GM21381 (cell line): ENCODE measurements at regions not wholly inside any gene's neighbourhood (a gene's known extent, or its start where the extent isn't known, plus 50 kb on each side); places are given as distances from the start of the nearest gene placed in this dataset.

Source experiments
- ATAC-seq: cut with Tn5 transposase; IDR thresholded peaks from one replicate; pipeline ENCODE4 v1.9.1; 2021; ENCODE audit warnings: mild to moderate bottlenecking, moderate library complexity; ENCODE audit not compliant: unreplicated experiment

GRCh38 chr1:14476170-14476955 lies 122.1 kb upstream of the KAZN start:
- no peak for ATAC-seq

- ATAC-seq = no peak
These were observed 120.4 kb upstream of the KAZN start for GRCh38 chr1:14478120-14478519.

- no peak for ATAC-seq
These were observed 118.6 kb upstream of the KAZN start for GRCh38 chr1:14479865-14480264.

- ATAC-seq = no peak
These were observed 115.6 kb upstream of the KAZN start for GRCh38 chr1:14482784-14483450.

- no peak for ATAC-seq
These were observed 113.2 kb upstream of the KAZN start for GRCh38 chr1:14485285-14485684.

GRCh38 chr1:14486401-14487201 lies 111.9 kb upstream of the KAZN start:
- no peak for ATAC-seq

- ATAC-seq = no peak
These were observed 110.8 kb upstream of the KAZN start for GRCh38 chr1:14487671-14488070.

- ATAC-seq = no peak
These were observed 103.6 kb upstream of the KAZN start for GRCh38 chr1:14494911-14495310.

- no peak for ATAC-seq
These were observed 103.1 kb upstream of the KAZN start for GRCh38 chr1:14495381-14495780.

- no peak for ATAC-seq
These were observed 102.5 kb upstream of the KAZN start for GRCh38 chr1:14495996-14496395.

GRCh38 chr1:14498839-14499238 lies 99.6 kb upstream of the KAZN start:
- no peak for ATAC-seq

- no peak for ATAC-seq
These were observed 99.0 kb upstream of the KAZN start for GRCh38 chr1:14499312-14500040.

GRCh38 chr1:14500041-14500440 lies 98.4 kb upstream of the KAZN start:
- no peak for ATAC-seq

GRCh38 chr1:14500912-14501311 lies 97.6 kb upstream of the KAZN start:
- ATAC-seq = no peak

GRCh38 chr1:14504517-14504916 lies 94.0 kb upstream of the KAZN start:
- ATAC-seq = no peak

GRCh38 chr1:14506471-14507255 lies 91.8 kb upstream of the KAZN start:
- no peak for ATAC-seq

- no peak for ATAC-seq
These were observed 91.2 kb upstream of the KAZN start for GRCh38 chr1:14507262-14507661.

GRCh38 chr1:14508613-14509012 lies 89.9 kb upstream of the KAZN start:
- ATAC-seq = no peak

- ATAC-seq = no peak
These were observed 87.3 kb upstream of the KAZN start for GRCh38 chr1:14511166-14511680.
